ENCODE measurements at regions not wholly inside any gene's neighbourhood (a gene's known extent, or its start where the extent isn't known, plus 50 kb on each side); places are given as distances from the start of the nearest gene placed in this dataset.

- no peak for TF ChIP-seq CTCF (IDR thresholded peaks at IDR 0.05)
- no peak for TF ChIP-seq EZH2 (IDR thresholded peaks at IDR 0.05; ENCODE audit: borderline replicate concordance, insufficient read depth, low read depth, low read length, poor library complexity, severe bottlenecking)
These were observed 202.7 kb downstream of the SCG2 start for GRCh38 chr2:223399357-223399957.

Data from B cell (primary cell).